B cell (primary cell): ENCODE measurements at regions not wholly inside any gene's neighbourhood (a gene's known extent, or its start where the extent isn't known, plus 50 kb on each side); places are given as distances from the start of the nearest gene placed in this dataset. TPM values are rescaled to one million over a fixed set of nuclear protein-coding genes. Genes with fewer than 3 reads are reported as not detected.
"Not testable (repeated sequence)": the region's sequence is repeated elsewhere in the genome, so short reads cannot be mapped to it uniquely, and the experiment has no call there.

ENCODE experiments used
- ATAC-seq: fragments of 200-7000 bp; cut with Tn5 transposase; one replicate; pipeline ENCODE4 v1.10.0; 2021; ENCODE audit warnings: low read depth, mild to moderate bottlenecking, moderate number of reproducible peaks, moderate library complexity
- CTCF ChIA-PET: fragments of 350-600 bp; sonication (Branson Sonifier 250); formaldehyde crosslinking; loops from one replicate; lab custom pipeline; 2021; ENCODE audit warnings: antibody characterized with exemption, inconsistent platforms; lab: Charles Lee
- POLR2A ChIA-PET: fragments of 350-600 bp; sonication (Branson Sonifier 250); formaldehyde crosslinking; loops from one replicate; lab custom pipeline; 2021; ENCODE audit warnings: antibody characterized with exemption; lab: Charles Lee
- DNase-seq: peaks from one replicate; pipeline ENCODE4 v3.0.0; 2013
- H2AFZ ChIP-seq: 2 replicates; pipeline ENCODE4 v1.6.1; 2012; ENCODE audit warnings: mild to moderate bottlenecking, low read depth, low read length; ENCODE audit not compliant: insufficient read depth, poor library complexity, severe bottlenecking
- H3K27ac ChIP-seq, 2 donors: 1 replicate in 1 of 2; 2 replicates in 1 of 2; pipeline ENCODE4 v1.5.1; 2012 to 2013; ENCODE audit warnings: low read length in 2 of 2, mild to moderate bottlenecking in 2 of 2, moderate library complexity in 1 of 2
- H3K27me3 ChIP-seq, 4 experiments: fragments of 200-600 bp in 1 of 4; sonication (generic) in 1 of 4; replicated peaks in 1 of 4; 1 replicate in 2 of 4; 2 replicates in 2 of 4; pipeline versions ENCODE4 v1.6.1 to v1.7.0; 2013 to 2016; ENCODE audit warnings: low read length in 3 of 4, mild to moderate bottlenecking in 2 of 4, mixed read lengths in 1 of 4, moderate library complexity in 1 of 4; ENCODE audit not compliant: insufficient read depth in 4 of 4, control insufficient read depth in 3 of 4; ENCODE audit errors: control extremely low read depth in 1 of 4
- H3K36me3 ChIP-seq, 2 experiments: replicated peaks in 1 of 2; 1 replicate in 1 of 2; 2 replicates in 1 of 2; pipeline versions ENCODE4 v1.6.1 to v1.7.1; 2013; ENCODE audit warnings: low read length in 1 of 2; ENCODE audit not compliant: insufficient read depth in 2 of 2, control insufficient read depth in 1 of 2; ENCODE audit errors: control extremely low read depth in 1 of 2, extremely low read depth in 1 of 2
- H3K4me1 ChIP-seq, 2 donors: fragments of 200-600 bp in 1 of 2; sonication (generic) in 1 of 2; 1 replicate in 1 of 2; 2 replicates in 1 of 2; pipeline versions ENCODE4 v1.5.1 to v1.6.1; 2013 to 2017; ENCODE audit warnings: low read length in 2 of 2; ENCODE audit not compliant: control insufficient read depth in 2 of 2, insufficient read depth in 2 of 2
- H3K4me2 ChIP-seq: replicated peaks from 2 replicates; pipeline ENCODE3; 2012; ENCODE audit warnings: mild to moderate bottlenecking, low read depth, low read length; ENCODE audit not compliant: poor library complexity, severe bottlenecking
- H3K4me3 ChIP-seq, 5 experiments: fragments of 200-600 bp in 1 of 5; sonication (generic) in 1 of 5; 1 replicate in 3 of 5; 2 replicates in 2 of 5; pipeline versions ENCODE4 v1.5.1 to v1.7.0; 2011 to 2016; ENCODE audit warnings: low read length in 4 of 5, mild to moderate bottlenecking in 4 of 5, low read depth in 2 of 5, control low read depth in 1 of 5, moderate library complexity in 1 of 5; ENCODE audit not compliant: insufficient read depth in 1 of 5; ENCODE audit errors: control extremely low read depth in 1 of 5, extremely low read depth in 1 of 5
- H3K79me2 ChIP-seq: fragments of 200-600 bp; sonication (generic); one replicate; pipeline ENCODE4 v1.6.0; 2016; ENCODE audit warnings: low read length; ENCODE audit not compliant: control insufficient read depth, insufficient read depth
- H3K9ac ChIP-seq: fragments of 200-600 bp; sonication (generic); 2 replicates; pipeline ENCODE4 v1.6.1; 2017; ENCODE audit warnings: mild to moderate bottlenecking, low read length, moderate library complexity
- H3K9me3 ChIP-seq, 3 donors: one replicate each; pipeline versions ENCODE4 v1.6.1 to v1.7.1; 2013; ENCODE audit warnings: low read length in 2 of 3; ENCODE audit not compliant: control insufficient read depth in 2 of 3, insufficient read depth in 1 of 3; ENCODE audit errors: control extremely low read depth in 1 of 3
- H4K20me1 ChIP-seq: 2 replicates; pipeline ENCODE4 v1.6.0; 2012; ENCODE audit warnings: mild to moderate bottlenecking, low read length; ENCODE audit not compliant: insufficient read depth, control insufficient read depth, poor library complexity, severe bottlenecking
- H3K27ac Mint-ChIP-seq: one replicate; pipeline ENCODE4 v1.8.0; 2021; ENCODE audit warnings: mixed read lengths
- H3K27me3 Mint-ChIP-seq: one replicate; pipeline ENCODE4 v1.8.0; 2021; ENCODE audit warnings: mixed read lengths
- H3K4me1 Mint-ChIP-seq: one replicate; pipeline ENCODE4 v1.8.0; 2021; ENCODE audit warnings: mixed read lengths
- H3K4me3 Mint-ChIP-seq: one replicate; pipeline ENCODE4 v1.8.0; 2021; ENCODE audit warnings: mixed read lengths
- H3K9me3 Mint-ChIP-seq: one replicate; pipeline ENCODE4 v1.8.0; 2022; ENCODE audit warnings: mixed read lengths; ENCODE audit not compliant: insufficient read depth
- WGBS: methylation state at CpG from one replicate; pipeline ENCODE4 v1.1.5; 2013; ENCODE audit warnings: missing lambda C conversion rate; ENCODE audit not compliant: insufficient coverage; 5-methylcytosine and 5-hydroxymethylcytosine counted together
- intact Hi-C: fragments of 100-400 bp; cut with micrococcal nuclease; formaldehyde crosslinking; loops from one replicate; pipeline ENCODE4 v1.10.0; 2022
- small RNA-seq: library from RNA; depleted of rRNA; stranded (forward); fragments of <200 nt; gene quantifications from one replicate; pipeline ENCODE3, GENCODE V24; 2012; ENCODE audit warnings: low replicate concordance, low read depth; ENCODE audit not compliant: insufficient read length

GRCh38 chr5:50613057-50613456, 53.4 kb upstream of the PARP8 start:
- H3K36me3 ChIP-seq, H3K27me3 Mint-ChIP-seq, H3K79me2 ChIP-seq, ATAC-seq, H3K27me3 ChIP-seq, H3K9me3 Mint-ChIP-seq, H4K20me1 ChIP-seq, H3K9ac ChIP-seq, H3K4me3 ChIP-seq, POLR2A ChIA-PET, H3K9me3 ChIP-seq, CTCF ChIA-PET: not testable (repeated sequence)
- DNase-seq: peak; percentile 58
- 17% methylated on average over 1 of the region's 3 CpGs for WGBS
- H2AFZ ChIP-seq: peak overlapping the region; percentile 32
- H3K27ac ChIP-seq: peak overlapping the region in 1 of 2 donors; percentile 67
- peak overlapping the region; percentile 44 for H3K4me2 ChIP-seq
- intact Hi-C loops: loop anchor here (5.0 kb wide), 1 partner anchor 54 kb away; the partner anchor contains the start of gene PARP8
- H3K4me1 ChIP-seq: peaks cover 14% of the 10 kb centered on the region in 2 donors
- H3K27ac Mint-ChIP-seq: peak overlapping the region; percentile 37
- H3K4me3 Mint-ChIP-seq: peak overlapping the region; percentile 5
- peaks cover 23% of the 10 kb centered on the region for H3K4me1 Mint-ChIP-seq

Small RNAs in the stretch of these regions (small RNA-seq; reads per million reads assigned to genes)
- not detected for gene AC112187.2
